ENCODE measurements at regions not wholly inside any gene's neighbourhood (a gene's known extent, or its start where the extent isn't known, plus 50 kb on each side); places are given as distances from the start of the nearest gene placed in this dataset.
A peak's percentile ranks its signal among the peaks of the same experiment; 100 is the strongest.

DNA sequence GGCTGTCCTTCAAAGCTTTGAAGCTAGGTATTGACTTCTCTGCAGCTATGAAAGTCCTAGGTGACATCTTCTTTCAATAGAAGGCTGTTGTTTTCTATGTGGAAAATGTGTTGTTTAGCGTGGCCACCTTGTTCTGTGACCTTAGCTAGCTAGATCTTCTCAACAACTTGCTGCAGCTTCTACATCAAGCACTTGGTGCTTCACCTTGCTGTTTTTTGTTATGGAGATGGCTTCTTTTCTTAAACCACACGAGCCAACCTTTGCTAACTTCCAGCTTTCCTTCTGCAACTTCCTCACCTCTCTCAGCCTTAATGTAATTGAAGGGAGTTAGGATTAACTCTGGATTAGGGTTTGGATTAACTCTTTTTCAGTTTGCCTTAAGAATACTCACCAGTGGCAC is 128.6 kb upstream of the MMS22L start:
- Mint-ChIP-seq H3K27me3 (ENCODE audit: insufficient read depth) (no peaks in the 10 kb centered on the region; the same call in 1 of the 2 replicates), H3K4me1 (ENCODE audit: low read depth) (no peaks in the 10 kb centered on the region), H3K27ac (no peak overlapping the region), H3K36me3 (ENCODE audit: low read depth) (no peaks in the 10 kb centered on the region), H3K9me3 (no peaks in the 10 kb centered on the region), H3K4me3 (no peak overlapping the region)
- TF ChIP-seq CTCF (IDR thresholded peaks at IDR 0.05): no peak
- DNase-seq: no peak

DNA sequence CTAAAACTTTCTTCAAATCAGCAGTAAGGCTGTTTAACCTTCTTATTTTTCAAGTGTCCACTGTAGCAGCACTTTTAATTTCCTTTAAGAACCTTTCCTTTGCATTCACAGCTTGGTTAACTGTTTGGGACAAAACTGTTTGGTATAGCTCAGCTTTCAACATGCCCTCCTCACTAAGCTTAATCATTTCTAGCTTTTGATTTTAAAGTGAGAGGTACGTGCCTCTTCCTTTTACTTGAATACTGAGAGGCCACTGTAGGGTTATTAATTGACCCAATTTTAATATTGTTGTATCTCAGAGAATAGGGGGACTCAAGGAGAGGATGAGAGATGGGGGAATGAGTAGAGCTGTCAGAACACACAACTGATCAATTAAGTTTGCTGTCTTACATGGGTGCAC is 129.5 kb upstream of the MMS22L start:
- H3K4me3 Mint-ChIP-seq: no peak overlapping the region
- TF ChIP-seq CTCF (IDR thresholded peaks at IDR 0.05): no peak
- no peaks in the 10 kb centered on the region for H3K4me1 Mint-ChIP-seq (ENCODE audit: low read depth)
- H3K27me3 Mint-ChIP-seq (ENCODE audit: insufficient read depth): no peaks in the 10 kb centered on the region; the same call in 1 of the 2 replicates
- no peak overlapping the region for H3K27ac Mint-ChIP-seq
- H3K36me3 Mint-ChIP-seq (ENCODE audit: low read depth): no peaks in the 10 kb centered on the region
- no peak for DNase-seq
- no peaks in the 10 kb centered on the region for H3K9me3 Mint-ChIP-seq

DNA sequence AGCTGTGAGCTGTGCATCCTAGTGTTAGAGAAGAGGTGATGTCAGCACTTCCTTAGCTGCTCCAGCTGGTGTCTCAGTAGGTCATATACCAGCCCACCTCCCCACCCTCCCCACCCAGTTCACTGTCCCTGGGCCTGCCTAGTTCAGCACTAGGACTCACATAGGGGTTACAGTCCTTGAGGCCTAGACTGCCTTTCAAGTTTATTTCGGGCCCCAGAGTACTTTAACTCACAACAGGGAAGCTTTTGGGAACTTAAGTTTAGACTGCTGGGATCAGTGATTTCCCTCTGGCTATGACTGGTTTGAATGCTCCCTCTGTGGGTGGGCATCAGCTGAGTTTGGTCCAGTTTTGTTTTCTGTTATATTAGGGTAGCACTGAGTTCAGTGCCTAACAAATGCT is 139.2 kb upstream of the MMS22L start:
- Mint-ChIP-seq H3K9me3 (no peaks in the 10 kb centered on the region), H3K4me3 (no peak overlapping the region), H3K27ac (no peak overlapping the region), H3K27me3 (ENCODE audit: insufficient read depth) (peaks cover 2% of the 10 kb centered on the region), H3K36me3 (ENCODE audit: low read depth) (no peaks in the 10 kb centered on the region), H3K4me1 (ENCODE audit: low read depth) (no peaks in the 10 kb centered on the region)
- no peak for TF ChIP-seq CTCF (IDR thresholded peaks at IDR 0.05)
- DNase-seq: no peak

GRCh38 chr6:97423190-97423589 is 140.2 kb upstream of the MMS22L start:
- no peak for TF ChIP-seq CTCF (IDR thresholded peaks at IDR 0.05)
- H3K36me3 Mint-ChIP-seq (ENCODE audit: low read depth): no peaks in the 10 kb centered on the region
- no peak for DNase-seq
- H3K27me3 Mint-ChIP-seq (ENCODE audit: insufficient read depth): no peaks in the 10 kb centered on the region; the same call in 1 of the 2 replicates
- H3K9me3 Mint-ChIP-seq: no peaks in the 10 kb centered on the region
- H3K4me3 Mint-ChIP-seq: no peak overlapping the region
- no peaks in the 10 kb centered on the region for H3K4me1 Mint-ChIP-seq (ENCODE audit: low read depth)
- H3K27ac Mint-ChIP-seq: no peak overlapping the region

GRCh38 chr6:97427648-97428047 is 144.6 kb upstream of the MMS22L start:
- DNase-seq: no peak
- no peaks in the 10 kb centered on the region for H3K9me3 Mint-ChIP-seq
- no peak overlapping the region for H3K27ac Mint-ChIP-seq
- H3K4me3 Mint-ChIP-seq: no peak overlapping the region
- H3K27me3 Mint-ChIP-seq (ENCODE audit: insufficient read depth): no peaks in the 10 kb centered on the region
- TF ChIP-seq CTCF (IDR thresholded peaks at IDR 0.05): no peak
- no peaks in the 10 kb centered on the region for H3K4me1 Mint-ChIP-seq (ENCODE audit: low read depth)
- H3K36me3 Mint-ChIP-seq (ENCODE audit: low read depth): no peaks in the 10 kb centered on the region

GRCh38 chr6:97437087-97437486 is 154.1 kb upstream of the MMS22L start:
- Mint-ChIP-seq H3K27ac (no peak overlapping the region), H3K4me3 (no peak overlapping the region), H3K27me3 (ENCODE audit: insufficient read depth) (no peaks in the 10 kb centered on the region), H3K9me3 (no peaks in the 10 kb centered on the region), H3K4me1 (ENCODE audit: low read depth) (peaks cover 6% of the 10 kb centered on the region), H3K36me3 (ENCODE audit: low read depth) (no peaks in the 10 kb centered on the region)
- peak; percentile 17 for DNase-seq
- TF ChIP-seq CTCF (IDR thresholded peaks at IDR 0.05): peak; percentile 85
